ENCODE measurements at regions not wholly inside any gene's neighbourhood (a gene's known extent, or its start where the extent isn't known, plus 50 kb on each side); places are given as distances from the start of the nearest gene placed in this dataset.

- Histone ChIP-seq H3K27ac (no peak overlapping the region), H3K4me1 (ENCODE audit: control insufficient read depth in 1 of 2, low read depth in 2 of 2) (no peaks in the 10 kb centered on the region), H3K27me3 (replicated peaks; ENCODE audit: insufficient read depth) (no peaks in the 10 kb centered on the region), H3K9me3 (no peaks in the 10 kb centered on the region), H3K4me3 (no peak overlapping the region), H3K36me3 (no peaks in the 10 kb centered on the region)
- no peak for TF ChIP-seq CTCF (IDR thresholded peaks at IDR 0.05)
- DNase-seq (ENCODE audit: low spot score) (no peak), ATAC-seq (ENCODE audit: insufficient number of reproducible peaks, low FRiP score, low read depth) (no peak)
Observed at GRCh38 chr5:57795203-57795602, 312.6 kb upstream of the ACTBL2 start.

- Histone ChIP-seq H3K27me3 (replicated peaks; ENCODE audit: insufficient read depth) (no peaks in the 10 kb centered on the region), H3K36me3 (no peaks in the 10 kb centered on the region), H3K4me1 (ENCODE audit: control insufficient read depth in 1 of 2, low read depth in 2 of 2) (no peaks in the 10 kb centered on the region), H3K27ac (no peak overlapping the region), H3K9me3 (no peaks in the 10 kb centered on the region), H3K4me3 (no peak overlapping the region)
- ATAC-seq (ENCODE audit: insufficient number of reproducible peaks, low FRiP score, low read depth) (no peak), DNase-seq (ENCODE audit: low spot score) (no peak)
- TF ChIP-seq CTCF (IDR thresholded peaks at IDR 0.05): no peak
Observed at GRCh38 chr5:57791875-57792274, 309.3 kb upstream of the ACTBL2 start.

- ATAC-seq (ENCODE audit: insufficient number of reproducible peaks, low FRiP score, low read depth): no peak
- Histone ChIP-seq H3K4me3 (no peak overlapping the region), H3K27me3 (replicated peaks; ENCODE audit: insufficient read depth) (no peaks in the 10 kb centered on the region), H3K4me1 (ENCODE audit: control insufficient read depth in 1 of 2, low read depth in 2 of 2) (peaks cover 0 to 12% of the 10 kb centered on the region in 2 donors), H3K9me3 (no peaks in the 10 kb centered on the region), H3K27ac (no peak overlapping the region), H3K36me3 (no peaks in the 10 kb centered on the region)
- no peak for TF ChIP-seq CTCF (IDR thresholded peaks at IDR 0.05)
- DNase-seq (ENCODE audit: low spot score): no peak
Observed at GRCh38 chr5:57785946-57786345, 303.3 kb upstream of the ACTBL2 start.

- Histone ChIP-seq H3K4me1 (ENCODE audit: control insufficient read depth in 1 of 2, low read depth in 2 of 2) (peaks cover 12 to 24% of the 10 kb centered on the region in 2 donors), H3K27me3 (replicated peaks; ENCODE audit: insufficient read depth) (no peaks in the 10 kb centered on the region), H3K4me3 (peak overlapping the region; percentile 59), H3K27ac (no peak overlapping the region), H3K36me3 (no peaks in the 10 kb centered on the region), H3K9me3 (no peaks in the 10 kb centered on the region)
- no peak for ATAC-seq (ENCODE audit: insufficient number of reproducible peaks, low FRiP score, low read depth)
- no peak for TF ChIP-seq CTCF (IDR thresholded peaks at IDR 0.05)
- no peak for DNase-seq (ENCODE audit: low spot score)
Observed at GRCh38 chr5:57784121-57784520, 301.5 kb upstream of the ACTBL2 start.

GRCh38 chr5:57783693-57784092 is 301.1 kb upstream of the ACTBL2 start:
- Histone ChIP-seq H3K27ac (no peak overlapping the region), H3K4me3 (peak overlapping the region; percentile 59), H3K27me3 (replicated peaks; ENCODE audit: insufficient read depth) (no peaks in the 10 kb centered on the region), H3K36me3 (no peaks in the 10 kb centered on the region), H3K4me1 (ENCODE audit: control insufficient read depth in 1 of 2, low read depth in 2 of 2) (peaks cover 12 to 24% of the 10 kb centered on the region in 2 donors), H3K9me3 (no peaks in the 10 kb centered on the region)
- no peak for TF ChIP-seq CTCF (IDR thresholded peaks at IDR 0.05)
- ATAC-seq (ENCODE audit: insufficient number of reproducible peaks, low FRiP score, low read depth) (no peak), DNase-seq (ENCODE audit: low spot score) (no peak)
